IMR-90 (cell line): ENCODE measurements at regions not wholly inside any gene's neighbourhood (a gene's known extent, or its start where the extent isn't known, plus 50 kb on each side); places are given as distances from the start of the nearest gene placed in this dataset.

Experiments used
- ATAC-seq: fragments of 200-7000 bp; cut with Tn5 transposase; 2 replicates; pipeline ENCODE4 v1.9.1; 2020; ENCODE audit warnings: low read depth, mild to moderate bottlenecking, moderate library complexity
- BruUV-seq: library from RNA; stranded (reverse); fragments of 400-500 nt; replicated peaks from 2 replicates; lab custom pipeline; 2021; lab: Mats Ljungman, UMichigan
- CTCF ChIA-PET: fragments of 300-600 bp; formaldehyde crosslinking; extraction: SDS; loops from one replicate; lab custom pipeline; 2021; ENCODE audit warnings: antibody characterized with exemption; lab: Yijun Ruan, JAX
- POLR2A ChIA-PET: fragments of 300-600 bp; sonication (Branson Sonifier 250); formaldehyde crosslinking; loops from one replicate; lab custom pipeline; 2022; ENCODE audit warnings: antibody characterized with exemption; ENCODE audit not compliant: unreplicated experiment; lab: Charles Lee
- DNase-seq: peaks from one replicate; pipeline ENCODE4 v3.0.0; 2013
- H2AFZ ChIP-seq: replicated peaks from 2 replicates; pipeline ENCODE3; 2013; ENCODE audit warnings: low read length, mild to moderate bottlenecking; ENCODE audit not compliant: poor library complexity
- H2AK5ac ChIP-seq: 2 replicates; pipeline ENCODE4 v1.6.1; 2013; ENCODE audit warnings: low read depth, low read length, inconsistent platforms
- H2AK9ac ChIP-seq: replicated peaks from 2 replicates; pipeline ENCODE3; 2013; ENCODE audit warnings: mild to moderate bottlenecking, low read depth, low read length, moderate library complexity; ENCODE audit not compliant: poor library complexity
- H2BK120ac ChIP-seq: 2 replicates; pipeline ENCODE4 v1.6.1; 2013; ENCODE audit warnings: low read depth, low read length, inconsistent platforms
- H2BK15ac ChIP-seq: 3 replicates; pipeline ENCODE4 v1.6.1; 2013; ENCODE audit warnings: low read depth, low read length, inconsistent platforms
- H2BK20ac ChIP-seq: 2 replicates; pipeline ENCODE4 v1.6.1; 2013; ENCODE audit warnings: low read depth, mild to moderate bottlenecking, inconsistent platforms, low read length, moderate library complexity
- H2BK5ac ChIP-seq: 2 replicates; pipeline ENCODE4 v1.6.1; 2013; ENCODE audit warnings: mild to moderate bottlenecking, low read depth, low read length, inconsistent platforms; ENCODE audit not compliant: poor library complexity, severe bottlenecking
- H3K14ac ChIP-seq: replicated peaks from 2 replicates; pipeline ENCODE4 v1.6.1; 2013; ENCODE audit warnings: low read depth, low read length, inconsistent platforms
- H3K18ac ChIP-seq: 2 replicates; pipeline ENCODE4 v1.6.1; 2013; ENCODE audit warnings: low read depth, low read length, control low read depth
- H3K23ac ChIP-seq: 2 replicates; pipeline ENCODE4 v1.6.1; 2013; ENCODE audit warnings: low read depth, low read length, inconsistent platforms
- H3K27ac ChIP-seq: 2 replicates; pipeline ENCODE4 v1.5.1; 2013; ENCODE audit warnings: mild to moderate bottlenecking, control low read depth, low read length; ENCODE audit not compliant: insufficient read depth
- H3K27me3 ChIP-seq: 2 replicates; pipeline ENCODE4 v1.6.1; 2013; ENCODE audit warnings: low read length; ENCODE audit not compliant: control insufficient read depth, insufficient read depth
- H3K36me3 ChIP-seq: 2 replicates; pipeline ENCODE4 v1.6.1; 2013; ENCODE audit warnings: low read length, mixed read lengths; ENCODE audit not compliant: control insufficient read depth, insufficient read depth
- H3K4ac ChIP-seq: 2 replicates; pipeline ENCODE4 v1.6.1; 2013; ENCODE audit warnings: low read depth, low read length, inconsistent platforms
- H3K4me1 ChIP-seq: 2 replicates; pipeline ENCODE4 v1.6.1; 2013; ENCODE audit warnings: low read length, mixed read lengths; ENCODE audit not compliant: control insufficient read depth, insufficient read depth
- H3K4me2 ChIP-seq: 2 replicates; pipeline ENCODE4 v1.6.1; 2013; ENCODE audit warnings: low read depth, mild to moderate bottlenecking, control low read depth, low read length, moderate library complexity
- H3K4me3 ChIP-seq: 2 replicates; pipeline ENCODE4 v1.5.1; 2013; ENCODE audit warnings: low read depth, mild to moderate bottlenecking, control low read depth, low read length, moderate library complexity; ENCODE audit not compliant: insufficient read depth
- H3K56ac ChIP-seq: 2 replicates; pipeline ENCODE4 v1.6.1; 2013; ENCODE audit warnings: low read length, inconsistent platforms; ENCODE audit not compliant: insufficient read depth; ENCODE audit errors: extremely low read depth
- H3K79me1 ChIP-seq, 2 experiments: 2 replicates each; pipeline ENCODE4 v1.6.1; 2013; ENCODE audit warnings: low read length in 2 of 2, inconsistent platforms in 1 of 2, low read depth in 1 of 2
- H3K9ac ChIP-seq: 2 replicates; pipeline ENCODE4 v1.6.1; 2013; ENCODE audit warnings: low read depth, low read length, control low read depth
- H3K9me1 ChIP-seq: 2 replicates; pipeline ENCODE4 v1.6.1; 2013; ENCODE audit warnings: low read length, inconsistent platforms; ENCODE audit not compliant: insufficient read depth
- H3K9me3 ChIP-seq: 2 replicates; pipeline ENCODE4 v1.6.1; 2013; ENCODE audit warnings: low read length; ENCODE audit not compliant: control insufficient read depth, insufficient read depth
- H4K20me1 ChIP-seq: 2 replicates; pipeline ENCODE4 v1.6.1; 2013; ENCODE audit warnings: low read length, inconsistent platforms; ENCODE audit not compliant: insufficient read depth
- H4K5ac ChIP-seq: 2 replicates; pipeline ENCODE4 v1.6.1; 2013; ENCODE audit warnings: mild to moderate bottlenecking, low read depth, low read length, control low read depth
- H4K8ac ChIP-seq, 2 experiments: 2 replicates each; pipeline ENCODE4 v1.6.1; 2013; ENCODE audit warnings: low read depth in 2 of 2, low read length in 2 of 2, control low read depth in 1 of 2, inconsistent platforms in 1 of 2
- H4K91ac ChIP-seq: 2 replicates; pipeline ENCODE4 v1.6.1; 2013; ENCODE audit warnings: low read depth, low read length, inconsistent platforms; ENCODE audit not compliant: insufficient read depth
- CEBPB ChIP-seq: IDR thresholded peaks from 2 replicates; pipeline ENCODE4 v1.6.1; 2012; ENCODE audit warnings: low read depth, low read length, improper control_type of control experiment
- CHD1 ChIP-seq: IDR thresholded peaks from 2 replicates; pipeline ENCODE4 v1.6.1; 2012; ENCODE audit warnings: low read depth, low read length, improper control_type of control experiment
- MAFK ChIP-seq: IDR thresholded peaks from 2 replicates; pipeline ENCODE4 v1.6.1; 2012; ENCODE audit warnings: low read depth, low read length, improper control_type of control experiment
- MAZ ChIP-seq: IDR thresholded peaks from 2 replicates; pipeline ENCODE4 v1.6.1; 2012; ENCODE audit warnings: low read depth, mild to moderate bottlenecking, low read length, improper control_type of control experiment, moderate library complexity, borderline replicate concordance
- MXI1 ChIP-seq: IDR thresholded peaks from 2 replicates; pipeline ENCODE4 v1.6.1; 2012; ENCODE audit warnings: low read depth, mild to moderate bottlenecking, low read length, moderate library complexity, borderline replicate concordance
- NFE2L2 ChIP-seq: fragments of 150-350 bp; IDR thresholded peaks from 2 replicates; pipeline ENCODE4 v1.6.1; 2016; ENCODE audit warnings: low read depth, mild to moderate bottlenecking, low read length
- WGBS, 2 experiments: methylation state at CpG; one replicate each; pipeline versions ENCODE4 v1.1.5 to v1.1.7; 2013; ENCODE audit warnings: missing lambda C conversion rate in 2 of 2; ENCODE audit not compliant: insufficient read length in 1 of 2; ENCODE audit errors: extremely low coverage in 2 of 2; 5-methylcytosine and 5-hydroxymethylcytosine counted together
- dilution Hi-C: fragments of 300-500 bp; cut with HindIII; formaldehyde crosslinking; loops from one replicate; pipeline ENCODE4 v1.14.3; 2018; ENCODE audit warnings: low sequenced_read_pairs; ENCODE audit not compliant: unreplicated experiment
- in situ Hi-C: fragments of 300-500 bp; cut with MboI; formaldehyde crosslinking; loops from 3 replicates; pipeline ENCODE4 v1.14.3; 2019; ENCODE audit warnings: low sequenced_read_pairs, inconsistent platforms, mixed read lengths
- intact Hi-C: fragments of 100-400 bp; cut with micrococcal nuclease; formaldehyde crosslinking; loops from 2 replicates; pipeline ENCODE4 v1.10.0; 2022
- TF ChIP-seq, protein P1 (sequence below): fragments of 150-350 bp; IDR thresholded peaks from 2 replicates; pipeline ENCODE4 v1.6.1; 2017; ENCODE audit warnings: mild to moderate bottlenecking, antibody characterized with exemption, low read length, low read depth
- TF ChIP-seq, protein P2 (sequence below): fragments of 150-350 bp; IDR thresholded peaks from 2 replicates; pipeline ENCODE4 v1.6.1; 2016; ENCODE audit warnings: low read depth, mild to moderate bottlenecking, low read length, moderate library complexity, borderline replicate concordance

DNA sequence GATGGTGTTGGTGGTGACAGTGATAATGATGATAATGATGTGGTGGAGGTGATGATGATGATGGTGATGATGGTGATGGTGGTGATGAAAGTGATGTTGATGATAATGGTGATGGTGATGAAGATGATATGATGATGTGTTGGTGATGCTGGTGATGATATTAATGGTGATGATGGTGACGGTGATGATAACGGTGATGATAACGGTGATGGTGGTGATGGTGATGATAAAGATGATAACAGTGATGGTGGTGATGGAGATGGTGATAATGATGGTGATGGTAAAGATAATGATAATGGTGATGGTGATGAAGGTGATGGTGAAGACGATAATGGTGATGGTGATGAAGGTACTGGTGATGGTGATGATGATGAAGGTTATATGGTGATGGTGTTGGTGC, 76.6 kb downstream of the UNCX start:
- ChIA-PET POLR2A (no interaction called here), CTCF (no interaction called here)
- in situ Hi-C loops (no loop called here), dilution Hi-C loops (no loop called here), intact Hi-C loops (no loop called here)
- Histone ChIP-seq H3K23ac (no peak overlapping the region), H2BK120ac (no peak overlapping the region), H4K91ac (no peak overlapping the region), H2BK15ac (no peak overlapping the region), H4K8ac (no peak overlapping the region), H2AK9ac (no peak overlapping the region), H2AK5ac (no peak overlapping the region), H3K18ac (no peak overlapping the region), H2AFZ (no peak overlapping the region), H3K4me2 (no peak overlapping the region), H3K27me3 (peaks cover 14% of the 10 kb centered on the region; the same call in 1 of the 2 replicates), H4K5ac (no peak overlapping the region), H3K9ac (no peak overlapping the region), H4K20me1 (no peaks in the 10 kb centered on the region; the same call in 1 of the 2 replicates), H3K9me1 (no peaks in the 10 kb centered on the region), H3K9me3 (peaks cover 5% of the 10 kb centered on the region; the same call in 1 of the 2 replicates), H3K4ac (no peak overlapping the region), H3K79me1 (no peaks in the 10 kb centered on the region), H3K4me3 (no peak overlapping the region), H3K27ac (no peak overlapping the region), H3K56ac (no peak overlapping the region), H3K14ac (no peak overlapping the region), H2BK20ac (no peak overlapping the region), H3K4me1 (no peaks in the 10 kb centered on the region), H3K36me3 (no peaks in the 10 kb centered on the region), H2BK5ac (peak overlapping the region; percentile 58)
- WGBS, 2 experiments: 91 to 100% methylated on average over 1 to 4 of the region's 4 CpGs
- ATAC-seq: no peak
- BruUV-seq: no TSS peak
- DNase-seq: no peak
- TF ChIP-seq CEBPB (no peak), CHD1 (no peak), NFE2L2 (no peak), MAZ (no peak), MXI1 (no peak), MAFK (no peak)
- TF ChIP-seq, protein P1, sequence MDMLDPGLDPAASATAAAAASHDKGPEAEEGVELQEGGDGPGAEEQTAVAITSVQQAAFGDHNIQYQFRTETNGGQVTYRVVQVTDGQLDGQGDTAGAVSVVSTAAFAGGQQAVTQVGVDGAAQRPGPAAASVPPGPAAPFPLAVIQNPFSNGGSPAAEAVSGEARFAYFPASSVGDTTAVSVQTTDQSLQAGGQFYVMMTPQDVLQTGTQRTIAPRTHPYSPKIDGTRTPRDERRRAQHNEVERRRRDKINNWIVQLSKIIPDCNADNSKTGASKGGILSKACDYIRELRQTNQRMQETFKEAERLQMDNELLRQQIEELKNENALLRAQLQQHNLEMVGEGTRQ: no peak
- TF ChIP-seq, protein P2, sequence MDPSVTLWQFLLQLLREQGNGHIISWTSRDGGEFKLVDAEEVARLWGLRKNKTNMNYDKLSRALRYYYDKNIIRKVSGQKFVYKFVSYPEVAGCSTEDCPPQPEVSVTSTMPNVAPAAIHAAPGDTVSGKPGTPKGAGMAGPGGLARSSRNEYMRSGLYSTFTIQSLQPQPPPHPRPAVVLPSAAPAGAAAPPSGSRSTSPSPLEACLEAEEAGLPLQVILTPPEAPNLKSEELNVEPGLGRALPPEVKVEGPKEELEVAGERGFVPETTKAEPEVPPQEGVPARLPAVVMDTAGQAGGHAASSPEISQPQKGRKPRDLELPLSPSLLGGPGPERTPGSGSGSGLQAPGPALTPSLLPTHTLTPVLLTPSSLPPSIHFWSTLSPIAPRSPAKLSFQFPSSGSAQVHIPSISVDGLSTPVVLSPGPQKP: no peak
